SU-DHL-6 (cell line): ENCODE measurements at regions not wholly inside any gene's neighbourhood (a gene's known extent, or its start where the extent isn't known, plus 50 kb on each side); places are given as distances from the start of the nearest gene placed in this dataset.

Experiments used
- H2AFZ ChIP-seq: fragments of 200-600 bp; sonication (generic); 2 replicates; pipeline ENCODE4 v1.6.1; 2014; ENCODE audit warnings: low read depth, mild to moderate bottlenecking, moderate library complexity, mixed read lengths, antibody characterized with exemption, low read length; ENCODE audit not compliant: severe bottlenecking
- H3F3A ChIP-seq: fragments of 200-600 bp; shearing (Covaris generic); 2 replicates; pipeline ENCODE4 v1.6.0; 2016; ENCODE audit warnings: antibody characterized with exemption, mild to moderate bottlenecking; ENCODE audit not compliant: insufficient read depth
- H3K27ac ChIP-seq: fragments of 200-600 bp; sonication (generic); 2 replicates; pipeline ENCODE4 v1.5.1; 2016; ENCODE audit warnings: low read depth, mild to moderate bottlenecking, low read length, moderate library complexity, mixed read lengths
- H3K27me3 ChIP-seq: fragments of 200-600 bp; sonication (generic), shearing (Covaris generic); 2 replicates; pipeline ENCODE4 v1.6.0; 2014; ENCODE audit warnings: mild to moderate bottlenecking, low read length
- H3K36me3 ChIP-seq: fragments of 200-600 bp; sonication (generic); 2 replicates; pipeline ENCODE4 v1.6.1; 2014; ENCODE audit warnings: mild to moderate bottlenecking, low read length, mixed read lengths
- H3K4me2 ChIP-seq: fragments of 300-600, 200-600 bp; shearing (Covaris generic), sonication (generic); 2 replicates; pipeline ENCODE4 v1.6.0; 2014; ENCODE audit warnings: low read length, low read depth, mild to moderate bottlenecking; ENCODE audit not compliant: poor library complexity, severe bottlenecking
- H3K4me3 ChIP-seq: fragments of 200-600 bp; sonication (generic); 2 replicates; pipeline ENCODE4 v1.5.1; 2014; ENCODE audit warnings: antibody characterized with exemption, low read length, mild to moderate bottlenecking, mixed read lengths; ENCODE audit not compliant: insufficient read depth, poor library complexity, severe bottlenecking
- H3K79me2 ChIP-seq: fragments of 200-600 bp; sonication (generic); 2 replicates; pipeline ENCODE4 v1.6.1; 2014; ENCODE audit warnings: mild to moderate bottlenecking, low read length, moderate library complexity; ENCODE audit not compliant: insufficient read depth
- H3K9ac ChIP-seq: fragments of 200-600 bp; sonication (generic); 2 replicates; pipeline ENCODE4 v1.7.0; 2014; ENCODE audit warnings: mild to moderate bottlenecking, low read length
- H3K9me2 ChIP-seq: fragments of 200-600 bp; sonication (generic); replicated peaks from 2 replicates; pipeline ENCODE4 v1.6.1; 2014; ENCODE audit warnings: low read length; ENCODE audit not compliant: insufficient read depth
- H3K9me3 ChIP-seq: fragments of 200-600 bp; sonication (generic); 2 replicates; pipeline ENCODE4 v1.6.1; 2014; ENCODE audit warnings: low read length, mixed read lengths; ENCODE audit not compliant: insufficient read depth
- H4K20me1 ChIP-seq: fragments of 200-600 bp; sonication (generic); 2 replicates; pipeline ENCODE4 v1.6.1; 2014; ENCODE audit warnings: low read depth, mild to moderate bottlenecking, antibody characterized with exemption, low read length, moderate library complexity, mixed read lengths
- CTCF ChIP-seq: fragments of 200-600 bp; sonication (generic); IDR thresholded peaks from one replicate; pipeline ENCODE4 v1.5.1; 2017; ENCODE audit warnings: antibody characterized with exemption, mild to moderate bottlenecking, low read length, moderate library complexity; ENCODE audit not compliant: insufficient read depth, poor library complexity, severe bottlenecking
- EZH2phosphoT487 ChIP-seq: fragments of 200-600 bp; sonication (generic), shearing (Covaris generic); conservative IDR thresholded peaks from 2 replicates; pipeline ENCODE4 v1.6.1; 2018; ENCODE audit warnings: mild to moderate bottlenecking, antibody characterized with exemption, low read length, moderate library complexity, mixed read lengths

DNA sequence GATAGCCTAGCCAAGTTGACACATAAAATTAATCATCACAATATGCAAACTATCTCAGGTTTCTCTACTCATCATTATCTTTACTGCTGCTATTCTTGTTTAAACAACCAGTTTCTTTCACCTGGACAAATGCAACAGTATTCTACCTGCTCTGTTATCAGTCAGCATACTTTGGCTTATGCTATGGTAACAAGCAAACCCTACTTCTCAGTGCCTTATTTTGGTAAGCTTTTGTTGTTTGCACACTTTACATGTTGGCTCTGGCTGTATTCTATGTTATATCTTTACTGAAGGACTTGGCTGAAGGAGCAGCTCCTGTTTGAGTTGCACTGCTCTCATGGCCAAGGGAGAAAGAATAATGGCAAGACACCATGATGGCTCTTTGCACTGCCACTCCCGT, 463.1 kb downstream of the EPM2A start:
- H3K9me2 ChIP-seq = no peaks in the 10 kb centered on the region
- TF ChIP-seq CTCF (no peak), EZH2phosphoT487 (no peak)
- no peak overlapping the region for H3K27ac ChIP-seq
- H3K36me3 ChIP-seq = no peaks in the 10 kb centered on the region
- H3K9me3 ChIP-seq = no peaks in the 10 kb centered on the region
- H3K9ac ChIP-seq = no peak overlapping the region
- no peak overlapping the region for H2AFZ ChIP-seq
- H3K27me3 ChIP-seq = no peaks in the 10 kb centered on the region
- no peak overlapping the region for H3K4me2 ChIP-seq
- H3K4me3 ChIP-seq = no peak overlapping the region
- no peaks in the 10 kb centered on the region for H3K79me2 ChIP-seq
- no peaks in the 10 kb centered on the region for H4K20me1 ChIP-seq
- H3F3A ChIP-seq = no peaks in the 10 kb centered on the region

- no peaks in the 10 kb centered on the region for H3K27me3 ChIP-seq
- TF ChIP-seq CTCF (no peak), EZH2phosphoT487 (no peak)
Observed at GRCh38 chr6:145273136-145273535, 462.2 kb downstream of the EPM2A start.

DNA sequence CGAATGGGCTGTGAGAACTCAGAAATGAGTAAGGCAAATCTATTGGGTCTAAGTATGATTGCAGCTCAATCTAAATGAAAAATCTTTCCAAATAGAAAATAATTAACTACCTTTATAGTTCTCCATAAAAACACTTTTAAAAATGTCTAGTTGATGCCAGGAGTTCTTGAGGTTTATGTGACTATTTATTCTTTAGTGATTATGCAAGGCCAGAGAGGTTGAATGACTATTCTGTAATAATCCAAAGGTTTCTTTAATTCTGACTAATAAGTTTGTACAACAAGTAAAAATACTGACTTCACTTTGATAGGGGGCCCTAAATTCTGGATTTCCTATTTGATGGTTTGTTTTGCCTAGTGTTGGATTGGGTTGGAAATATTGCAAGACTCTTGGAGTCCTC, 461.2 kb downstream of the EPM2A start:
- no peaks in the 10 kb centered on the region for H3K9me3 ChIP-seq
- H3F3A ChIP-seq = no peaks in the 10 kb centered on the region
- H3K4me2 ChIP-seq = no peak overlapping the region
- no peak overlapping the region for H3K27ac ChIP-seq
- H3K9me2 ChIP-seq = no peaks in the 10 kb centered on the region
- no peaks in the 10 kb centered on the region for H3K79me2 ChIP-seq
- no peak overlapping the region for H2AFZ ChIP-seq
- TF ChIP-seq CTCF = no peak
- no peak overlapping the region for H3K9ac ChIP-seq
- H4K20me1 ChIP-seq = no peaks in the 10 kb centered on the region
- H3K36me3 ChIP-seq = no peaks in the 10 kb centered on the region
- no peaks in the 10 kb centered on the region for H3K27me3 ChIP-seq
- no peak overlapping the region for H3K4me3 ChIP-seq

More at GRCh38 chr6:145273136-145273535, 462.2 kb downstream of the EPM2A start:
- Histone ChIP-seq H3K4me2 (no peak overlapping the region), H3K9me2 (no peaks in the 10 kb centered on the region), H3K9me3 (no peaks in the 10 kb centered on the region), H3K27ac (no peak overlapping the region), H3F3A (no peaks in the 10 kb centered on the region), H4K20me1 (no peaks in the 10 kb centered on the region), H3K36me3 (no peaks in the 10 kb centered on the region), H3K9ac (no peak overlapping the region), H3K79me2 (no peaks in the 10 kb centered on the region), H3K4me3 (no peak overlapping the region), H2AFZ (no peak overlapping the region)

DNA sequence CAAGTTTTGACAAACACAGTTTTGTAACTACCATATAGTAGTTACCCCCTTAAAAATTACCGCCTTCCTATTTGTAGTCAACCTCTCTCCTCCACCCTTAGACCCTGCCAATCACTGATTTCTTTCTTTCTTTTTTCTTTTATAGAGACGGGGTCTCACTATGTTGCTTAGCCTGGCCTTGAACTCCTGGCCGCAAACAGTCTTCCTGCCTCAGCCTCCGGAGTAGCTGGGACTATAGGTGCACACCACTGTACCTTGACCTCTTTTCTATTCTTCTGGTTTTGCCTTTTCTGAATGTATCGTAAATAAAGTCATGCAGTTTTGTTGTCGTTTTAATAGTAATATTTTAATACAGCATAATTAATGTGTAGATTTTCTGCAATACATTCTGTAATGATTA, 460.3 kb downstream of the EPM2A start:
- no peaks in the 10 kb centered on the region for H3K79me2 ChIP-seq
- no peak overlapping the region for H3K9ac ChIP-seq
- H3K9me2 ChIP-seq = no peaks in the 10 kb centered on the region
- H3K27ac ChIP-seq = no peak overlapping the region
- no peaks in the 10 kb centered on the region for H3K27me3 ChIP-seq
- H3K36me3 ChIP-seq = no peaks in the 10 kb centered on the region
- H3K4me2 ChIP-seq = no peak overlapping the region
- no peaks in the 10 kb centered on the region for H4K20me1 ChIP-seq
- no peak overlapping the region for H2AFZ ChIP-seq
- no peaks in the 10 kb centered on the region for H3F3A ChIP-seq
- TF ChIP-seq EZH2phosphoT487 (no peak), CTCF (no peak)
- H3K9me3 ChIP-seq = no peaks in the 10 kb centered on the region
- no peak overlapping the region for H3K4me3 ChIP-seq
